Adrenal gland (tissue), 9 donors: ENCODE measurements at regions not wholly inside any gene's neighbourhood (a gene's known extent, or its start where the extent isn't known, plus 50 kb on each side); places are given as distances from the start of the nearest gene placed in this dataset.

Experiments
- DNase-seq, 7 donors: peaks; one replicate each; pipeline ENCODE4 v3.0.0-alpha.2; 2019 to 2020
- H3K27ac ChIP-seq, 5 donors: fragments of 200-600 bp; sonication (generic) in 4 of 5; 1 replicate in 3 of 5; 2 replicates in 2 of 5; pipeline versions ENCODE4 v1.5.1 to v1.8.0; 2016 to 2020; ENCODE audit warnings: mild to moderate bottlenecking in 1 of 5
- H3K27me3 ChIP-seq: fragments of 200-600 bp; 2 replicates; pipeline ENCODE4 v1.8.0; 2021
- H3K36me3 ChIP-seq, 2 donors: fragments of 200-600 bp; replicated peaks in 1 of 2; 1 replicate in 1 of 2; 2 replicates in 1 of 2; pipeline versions ENCODE4 v1.5.1 to v1.8.0; 2018 to 2022
- H3K4me1 ChIP-seq, 2 donors: fragments of 200-600 bp; replicated peaks in 1 of 2; 1 replicate in 1 of 2; 2 replicates in 1 of 2; pipeline versions ENCODE4 v1.5.1 to v1.8.0; 2018 to 2021
- H3K4me3 ChIP-seq, 4 donors: fragments of 200-600 bp; sonication (generic) in 3 of 4; one replicate each; pipeline ENCODE4 v1.5.1; 2016 to 2018
- H3K9me3 ChIP-seq, 3 donors: fragments of 200-600 bp; sonication (generic) in 1 of 3; replicated peaks in 1 of 3; 1 replicate in 2 of 3; 2 replicates in 1 of 3; pipeline versions ENCODE4 v1.5.1 to v1.8.0; 2016 to 2021
- POLR2A ChIP-seq, 2 donors: fragments of 450-650 bp; IDR thresholded peaks; one replicate each; pipeline ENCODE4 v1.6.1; 2017; ENCODE audit warnings: antibody characterized with exemption in 2 of 2, mild to moderate bottlenecking in 2 of 2, moderate library complexity in 1 of 2
- WGBS, 4 donors: extraction: QIAGEN DNeasy Blood & Tissue Kit in 2 of 4; methylation state at CpG; one replicate each; pipeline versions ENCODE4 v1.1.5 to v1.1.7; 2013 to 2017; 5-methylcytosine and 5-hydroxymethylcytosine counted together
- intact Hi-C, 2 donors: fragments of 100-400 bp; cut with DNase I; formaldehyde crosslinking; loops; one replicate each; pipeline versions ENCODE4 v1.14.1 to v1.15.0; 2022 to 2023
- TF ChIP-seq, protein P1 (sequence below), 6 experiments: fragments of 450-650 bp in 4 of 6; fragments of 200-600 bp in 2 of 6; sonication (generic) in 1 of 6; IDR thresholded peaks; 1 replicate in 5 of 6; 2 replicates in 1 of 6; pipeline versions ENCODE4 v1.5.1 to v1.8.0; 2016 to 2021; ENCODE audit warnings: antibody characterized with exemption in 6 of 6, mild to moderate bottlenecking in 2 of 6, moderate library complexity in 1 of 6
- donor health status: healthy with polysubstance abuse.
- donor health status: Bipolar disorder and iron deficiency.
- donor health status: DM: yes; HTN: yes; CAD: no.
- donor health status: DM: no; HTN: no; CAD: no.
- donor health status: DM: no; HTN: no; CAD: no.

DNA sequence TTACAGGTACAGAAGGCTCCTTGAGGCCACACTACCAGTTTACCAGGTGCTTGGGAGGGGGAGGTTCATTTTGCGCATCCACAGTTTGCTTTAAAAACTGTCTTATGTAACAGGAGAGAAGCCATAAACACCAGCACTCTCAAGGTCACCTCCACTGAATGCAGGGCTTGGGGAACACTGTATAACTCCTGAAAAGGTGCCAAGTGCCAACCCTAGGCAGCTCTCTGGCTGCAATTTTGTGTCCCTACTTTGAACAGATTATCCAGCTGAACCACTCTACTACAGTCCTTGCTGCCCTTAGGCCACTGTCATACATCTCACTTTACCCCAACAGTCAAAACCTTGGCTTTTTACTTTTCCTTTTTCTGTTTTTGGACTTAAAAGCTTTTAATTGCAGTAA, 507.9 kb downstream of the SMARCA1 start:
- intact Hi-C loops, result no loop called here
- WGBS, 4 donors, result 83 to 100% (median 91%) methylated on average over 1 of the region's 1 CpG

DNA sequence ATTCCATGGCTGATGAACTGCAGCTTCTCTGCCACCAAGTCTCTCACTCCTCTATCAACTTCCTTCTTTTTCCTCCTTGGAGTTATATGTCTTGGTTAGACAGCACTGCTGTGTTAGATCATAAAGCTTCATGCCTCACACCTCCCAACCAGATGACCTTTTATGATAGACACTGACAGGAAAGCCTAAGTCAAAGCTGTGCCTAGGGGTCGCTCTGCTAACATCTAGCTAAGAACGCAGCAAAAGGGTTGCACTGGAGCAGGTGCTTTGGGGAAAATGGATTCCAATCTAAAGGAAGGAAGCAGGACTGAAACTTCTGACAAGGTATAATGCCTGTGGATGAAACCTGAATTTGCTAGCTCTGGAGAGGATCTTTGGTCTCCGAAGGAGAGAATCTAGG, 509.7 kb downstream of the SMARCA1 start:
- no peak overlapping the region for H3K27ac ChIP-seq
- DNase-seq, result no peak
- intact Hi-C loops, result no loop called here
- WGBS, 4 donors, result 62 to 92% (median 72%) methylated on average over 3 of the region's 3 CpGs
- no peaks in the 10 kb centered on the region for H3K4me1 ChIP-seq
- H3K9me3 ChIP-seq, result no peaks in the 10 kb centered on the region
- no peaks in the 10 kb centered on the region for H3K27me3 ChIP-seq
- TF ChIP-seq, protein P1, sequence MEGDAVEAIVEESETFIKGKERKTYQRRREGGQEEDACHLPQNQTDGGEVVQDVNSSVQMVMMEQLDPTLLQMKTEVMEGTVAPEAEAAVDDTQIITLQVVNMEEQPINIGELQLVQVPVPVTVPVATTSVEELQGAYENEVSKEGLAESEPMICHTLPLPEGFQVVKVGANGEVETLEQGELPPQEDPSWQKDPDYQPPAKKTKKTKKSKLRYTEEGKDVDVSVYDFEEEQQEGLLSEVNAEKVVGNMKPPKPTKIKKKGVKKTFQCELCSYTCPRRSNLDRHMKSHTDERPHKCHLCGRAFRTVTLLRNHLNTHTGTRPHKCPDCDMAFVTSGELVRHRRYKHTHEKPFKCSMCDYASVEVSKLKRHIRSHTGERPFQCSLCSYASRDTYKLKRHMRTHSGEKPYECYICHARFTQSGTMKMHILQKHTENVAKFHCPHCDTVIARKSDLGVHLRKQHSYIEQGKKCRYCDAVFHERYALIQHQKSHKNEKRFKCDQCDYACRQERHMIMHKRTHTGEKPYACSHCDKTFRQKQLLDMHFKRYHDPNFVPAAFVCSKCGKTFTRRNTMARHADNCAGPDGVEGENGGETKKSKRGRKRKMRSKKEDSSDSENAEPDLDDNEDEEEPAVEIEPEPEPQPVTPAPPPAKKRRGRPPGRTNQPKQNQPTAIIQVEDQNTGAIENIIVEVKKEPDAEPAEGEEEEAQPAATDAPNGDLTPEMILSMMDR (IDR thresholded peaks at IDR 0.05), result no peak
- TF ChIP-seq POLR2A (IDR thresholded peaks at IDR 0.05), result no peak
- no peaks in the 10 kb centered on the region for H3K36me3 ChIP-seq
- H3K4me3 ChIP-seq, result no peak overlapping the region

More for the DNA sequence above, 507.9 kb downstream of the SMARCA1 start:
- Histone ChIP-seq H3K27ac (no peak overlapping the region), H3K4me3 (no peak overlapping the region), H3K9me3 (no peaks in the 10 kb centered on the region), H3K27me3 (peaks cover 8% of the 10 kb centered on the region), H3K36me3 (no peaks in the 10 kb centered on the region), H3K4me1 (no peaks in the 10 kb centered on the region)
- TF ChIP-seq POLR2A (IDR thresholded peaks at IDR 0.05), result no peak
- TF ChIP-seq, protein P1 (IDR thresholded peaks at IDR 0.05), result no peak
- DNase-seq, result no peak

DNA sequence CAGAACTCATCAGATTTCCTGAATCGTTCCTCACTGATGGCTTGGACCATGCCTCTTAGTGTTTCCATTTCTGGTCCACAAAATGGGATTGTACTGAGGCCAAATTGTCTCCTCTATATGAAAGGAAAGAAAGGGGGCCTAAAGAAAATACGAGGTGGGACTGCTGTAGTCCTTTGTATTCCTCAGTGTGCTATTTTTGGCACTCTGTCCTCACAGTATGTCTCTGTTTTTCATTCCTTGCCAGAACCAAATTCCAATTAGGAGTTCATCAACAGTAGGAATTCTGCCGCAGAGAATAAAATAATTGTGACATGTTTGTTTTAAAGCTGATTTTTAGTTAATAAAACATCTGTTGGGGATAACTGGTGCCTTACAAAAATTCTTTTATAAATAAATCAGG, 515.7 kb downstream of the SMARCA1 start:
- WGBS, 4 donors, result 52 to 64% (median 59%) methylated on average over 3 of the region's 3 CpGs
- H3K27me3 ChIP-seq, result no peaks in the 10 kb centered on the region
- no peak for DNase-seq
- H3K36me3 ChIP-seq, result no peaks in the 10 kb centered on the region
- intact Hi-C loops, result no loop called here
- TF ChIP-seq, protein P1 (IDR thresholded peaks at IDR 0.05), result no peak
- TF ChIP-seq POLR2A (IDR thresholded peaks at IDR 0.05), result no peak
- no peak overlapping the region for H3K4me3 ChIP-seq
- H3K27ac ChIP-seq, result no peak overlapping the region
- H3K9me3 ChIP-seq, result no peaks in the 10 kb centered on the region
- H3K4me1 ChIP-seq, result no peaks in the 10 kb centered on the region

DNA sequence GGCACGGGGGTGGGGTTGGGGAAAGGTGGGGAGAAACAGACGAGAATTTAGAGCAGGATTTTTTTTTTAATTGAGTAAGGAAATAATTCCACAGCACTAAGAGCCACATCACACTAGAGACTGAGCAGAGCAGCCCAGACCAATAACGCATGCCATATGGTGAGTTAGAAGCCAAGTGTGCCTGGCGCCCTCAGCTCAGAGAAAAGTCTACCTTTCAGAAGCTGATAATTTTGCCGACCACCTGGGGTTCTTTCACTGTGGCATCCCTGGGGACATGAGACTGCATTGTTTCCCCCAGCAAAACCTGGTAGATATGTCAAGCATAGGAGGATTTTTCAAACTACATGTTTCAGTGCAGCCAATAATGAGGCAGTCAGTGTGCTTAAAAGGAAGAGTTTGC, 516.8 kb downstream of the SMARCA1 start:
- Histone ChIP-seq H3K27me3 (no peaks in the 10 kb centered on the region), H3K4me3 (no peak overlapping the region), H3K9me3 (no peaks in the 10 kb centered on the region), H3K27ac (no peak overlapping the region), H3K4me1 (no peaks in the 10 kb centered on the region), H3K36me3 (no peaks in the 10 kb centered on the region)
- intact Hi-C loops, result no loop called here
- TF ChIP-seq, protein P1 (IDR thresholded peaks at IDR 0.05), result no peak
- no peak for TF ChIP-seq POLR2A (IDR thresholded peaks at IDR 0.05)
- WGBS, 4 donors, result 53 to 74% (median 63%) methylated on average over 3 to 5 of the region's 5 CpGs
- no peak for DNase-seq
